AML-193 (cell line): ENCODE measurements at regions not wholly inside any gene's neighbourhood (a gene's known extent, or its start where the extent isn't known, plus 50 kb on each side); places are given as distances from the start of the nearest gene placed in this dataset.
"Not testable (repeated sequence)": the region's sequence is repeated elsewhere in the genome, so short reads cannot be mapped to it uniquely, and the experiment has no call there.

Experiments used
- DNase-seq, 2 experiments: peaks; one replicate each; lab custom pipeline; 2025; lab: John Stamatoyannopoulos, UW

DNA sequence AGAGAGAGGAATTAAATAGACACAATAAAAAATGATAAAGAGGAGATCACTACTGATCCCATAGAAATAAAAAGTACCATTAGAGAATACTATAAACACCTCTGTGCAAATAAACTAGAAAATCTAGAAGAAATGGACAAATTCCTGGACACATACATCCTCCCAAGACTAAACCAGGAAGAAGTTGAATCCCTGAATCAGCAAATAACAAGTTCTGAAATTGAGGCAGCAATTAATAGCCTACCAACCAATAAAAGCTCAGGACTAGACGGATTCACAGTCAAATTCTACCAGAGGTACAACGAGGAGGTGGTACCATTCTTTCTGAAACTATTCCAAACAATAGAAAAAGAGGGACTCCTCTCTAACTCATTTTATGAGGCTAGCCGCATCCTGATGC is 862.7 kb upstream of the NRXN1 start:
- not testable (repeated sequence) for DNase-seq

DNA sequence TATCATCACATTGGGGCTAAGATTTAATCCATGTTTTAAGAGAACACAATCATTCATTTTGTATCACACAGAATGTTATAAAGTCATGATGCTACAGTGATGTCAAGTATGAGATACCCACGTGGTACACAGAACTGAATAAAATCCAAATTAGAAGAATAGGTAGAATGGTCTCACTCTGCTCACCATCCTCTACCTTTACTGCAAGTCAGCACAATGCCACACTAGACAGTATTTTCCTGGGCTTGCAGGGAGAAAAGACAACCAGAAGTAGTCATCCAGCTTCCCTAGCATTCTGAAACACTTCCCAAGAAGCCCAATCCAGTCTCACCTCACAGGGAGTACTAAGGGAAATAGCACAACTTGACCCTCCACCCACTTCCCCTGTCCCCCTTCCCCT is 856.2 kb upstream of the NRXN1 start:
- no peak for DNase-seq

DNA sequence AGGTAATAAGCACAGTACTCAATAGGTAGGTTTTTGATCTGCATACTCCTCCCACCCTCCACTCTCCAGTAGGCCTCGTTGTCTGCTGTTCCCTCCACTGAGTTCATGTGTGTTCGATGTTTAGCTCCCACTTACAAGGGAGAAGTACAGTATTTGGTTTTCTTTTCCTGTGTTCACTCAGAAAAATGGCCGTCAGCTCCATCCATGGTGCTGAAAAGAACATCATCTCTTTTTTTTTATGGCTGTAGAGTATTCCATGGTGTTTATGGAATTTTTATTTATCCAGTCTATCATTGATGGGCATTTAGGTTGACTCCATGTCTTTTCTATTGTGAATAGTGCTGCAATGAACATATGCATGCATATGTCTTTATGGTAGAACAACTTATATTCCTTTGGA is 849.7 kb upstream of the NRXN1 start:
- DNase-seq, result no peak

DNA sequence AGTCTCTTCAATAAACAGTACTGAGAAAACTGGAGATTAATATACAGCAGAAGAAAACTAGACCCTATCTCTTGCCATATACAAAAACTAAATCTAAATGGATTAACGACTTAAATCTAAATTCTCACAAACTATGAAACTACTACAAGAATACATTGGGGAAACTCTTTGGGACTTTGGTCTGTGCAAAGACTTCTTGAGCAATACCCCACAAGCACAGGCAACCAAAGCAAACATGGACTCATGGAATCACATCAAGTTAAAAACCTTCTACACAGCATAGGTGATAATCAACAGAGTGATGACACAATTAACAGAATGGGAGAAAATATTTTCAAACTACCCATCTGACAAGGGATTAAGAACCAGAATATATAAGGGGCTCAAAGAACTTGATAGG is 848.2 kb upstream of the NRXN1 start:
- DNase-seq, result no peak

DNA sequence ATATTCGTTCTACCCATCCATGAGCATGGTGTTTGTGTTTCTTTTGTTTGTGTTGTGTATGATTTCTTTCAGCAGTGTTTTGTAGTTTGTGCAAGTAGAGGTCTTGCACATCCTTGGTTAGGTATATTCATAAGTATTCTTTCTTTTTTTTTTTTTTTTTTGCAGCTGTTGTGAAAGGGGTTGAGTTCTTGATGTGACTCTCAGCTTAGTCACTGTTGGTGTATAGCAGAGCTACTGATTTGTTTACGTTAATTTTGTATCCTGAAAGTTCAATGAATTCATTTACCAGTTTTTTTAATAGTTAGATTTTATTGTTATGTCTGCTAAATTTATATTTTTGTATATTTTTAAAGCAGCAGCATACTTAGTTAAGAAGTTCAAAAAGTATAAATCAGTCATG is 834.4 kb upstream of the NRXN1 start:
- no peak for DNase-seq

DNA sequence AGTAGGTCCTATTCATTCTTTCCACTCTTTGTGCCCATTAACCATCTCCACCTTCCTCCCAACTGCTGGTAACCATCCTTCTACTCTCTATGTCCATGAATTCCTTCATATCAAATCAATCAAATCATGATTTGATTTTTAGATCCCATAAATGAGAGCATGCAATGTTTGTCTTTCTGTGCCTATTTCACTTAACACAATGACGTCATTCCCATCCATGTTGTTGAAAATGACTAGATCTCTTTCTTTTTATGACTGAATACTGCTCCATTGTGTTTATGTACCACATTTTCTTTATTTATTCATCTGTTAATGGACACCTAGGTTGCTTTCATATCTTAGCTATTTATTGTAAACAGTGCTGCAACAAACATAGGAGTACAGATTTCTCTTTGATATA is 827.3 kb upstream of the NRXN1 start:
- no peak for DNase-seq

DNA sequence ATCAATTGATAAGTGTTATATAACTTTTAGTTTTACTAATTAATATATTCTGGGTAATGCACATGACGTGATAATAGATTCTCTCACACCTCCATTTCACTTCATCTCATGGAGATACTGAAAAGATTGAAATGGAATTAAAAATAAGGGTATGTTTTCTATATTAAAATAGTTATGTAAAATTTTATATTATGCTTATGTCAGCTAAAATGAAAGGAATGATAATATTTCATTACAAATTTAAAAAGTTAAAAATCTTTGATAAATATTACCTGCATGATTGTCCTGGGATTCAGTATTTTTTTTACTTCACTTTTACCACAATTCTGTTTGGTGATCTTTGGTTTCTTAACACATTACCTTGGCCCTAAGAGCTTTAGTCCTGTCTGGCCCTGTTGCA is 823.8 kb upstream of the NRXN1 start:
- no peak for DNase-seq

DNA sequence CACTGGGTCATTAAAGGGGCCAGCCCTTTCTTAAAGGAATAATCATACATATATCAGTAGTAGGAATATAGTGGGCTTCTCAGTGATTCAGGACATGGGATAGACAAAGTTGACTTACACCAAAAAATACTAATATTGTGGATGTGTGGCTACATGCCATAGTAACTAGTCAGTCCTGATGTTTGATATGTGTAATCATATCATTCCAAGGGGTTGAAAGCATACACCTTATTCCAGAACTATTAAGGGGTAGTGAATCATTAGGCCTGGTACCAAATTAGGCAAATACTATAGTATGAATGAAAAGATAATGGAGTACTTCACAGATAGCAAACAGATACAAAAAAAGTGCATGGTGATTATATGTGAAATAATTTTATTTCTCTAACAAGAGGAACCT is 814.9 kb upstream of the NRXN1 start:
- DNase-seq, result no peak

DNA sequence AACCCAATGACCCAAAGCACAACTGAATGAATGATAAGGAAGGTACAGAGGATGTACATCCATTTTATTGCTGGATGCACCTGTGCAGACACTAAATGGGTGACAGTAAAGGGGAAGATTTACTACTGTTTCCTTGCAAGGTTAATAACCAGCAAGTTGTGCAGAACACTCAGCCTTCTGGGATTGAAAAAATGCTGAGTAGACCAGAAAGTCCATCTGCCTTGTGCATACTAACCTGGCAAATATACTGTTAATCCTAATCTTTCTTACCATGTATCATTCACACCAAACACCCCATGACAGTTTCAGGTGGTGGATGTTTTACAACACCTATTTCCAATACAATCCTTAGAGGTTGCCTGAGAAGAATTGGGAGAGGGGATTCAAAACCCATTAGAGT is 814.1 kb upstream of the NRXN1 start:
- DNase-seq, result no peak

DNA sequence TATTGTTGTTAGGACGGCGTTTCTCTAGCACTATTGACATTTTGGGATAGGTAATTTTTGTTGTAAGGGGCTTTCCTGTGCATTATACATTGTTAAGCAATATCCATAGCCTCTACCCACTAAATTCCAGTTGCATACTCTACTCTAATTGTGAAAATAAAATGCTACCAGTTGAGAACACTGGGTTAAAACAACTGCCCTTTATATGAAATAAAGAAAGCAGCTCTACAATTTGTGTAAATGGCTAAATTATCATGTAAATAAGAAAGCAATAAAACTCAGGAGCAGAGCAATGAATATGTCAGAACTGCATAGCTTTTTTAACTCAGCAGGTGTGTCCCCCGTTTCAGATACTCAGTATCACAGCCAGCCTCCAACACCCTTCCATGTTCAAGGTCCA is 812.7 kb upstream of the NRXN1 start:
- DNase-seq, result no peak

DNA sequence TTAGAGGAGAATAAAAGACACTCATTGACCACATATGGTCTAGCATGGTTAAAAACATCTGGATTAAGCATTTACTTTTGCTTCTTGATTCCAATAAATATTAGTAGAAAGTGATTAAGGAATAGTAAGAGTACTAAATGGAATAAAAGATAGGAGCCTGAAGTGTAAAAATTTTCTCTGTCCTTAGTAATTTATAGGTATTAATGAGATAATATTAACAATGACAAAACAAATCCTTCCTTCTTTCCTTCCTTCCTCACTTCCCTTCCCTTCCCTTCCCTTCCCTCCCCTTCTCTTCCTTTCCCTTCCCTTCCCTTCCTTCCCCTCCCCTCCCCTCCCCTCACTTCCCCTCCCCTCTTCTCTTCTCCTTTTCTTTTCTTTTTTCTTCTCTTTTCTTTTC is 797.5 kb upstream of the NRXN1 start:
- no peak for DNase-seq

DNA sequence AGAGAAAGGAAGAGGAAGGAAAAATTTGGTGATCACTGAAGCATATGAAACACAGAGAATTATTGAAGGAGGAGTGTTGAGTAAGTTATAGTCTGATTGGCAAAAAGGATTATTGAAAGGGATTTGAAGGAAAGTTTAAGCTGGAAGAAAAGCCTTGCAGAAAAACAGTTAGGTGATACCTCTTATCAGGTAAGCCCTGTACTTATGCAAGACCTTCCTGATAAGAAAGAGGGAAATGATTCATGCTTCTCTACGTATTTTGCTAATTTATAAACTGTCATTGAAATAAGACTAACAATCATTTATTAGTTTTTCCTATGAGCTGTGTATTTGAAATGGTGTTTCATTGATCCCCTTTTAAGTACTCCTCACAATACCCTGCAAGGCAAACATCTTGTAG is 793.9 kb upstream of the NRXN1 start:
- no peak for DNase-seq

DNA sequence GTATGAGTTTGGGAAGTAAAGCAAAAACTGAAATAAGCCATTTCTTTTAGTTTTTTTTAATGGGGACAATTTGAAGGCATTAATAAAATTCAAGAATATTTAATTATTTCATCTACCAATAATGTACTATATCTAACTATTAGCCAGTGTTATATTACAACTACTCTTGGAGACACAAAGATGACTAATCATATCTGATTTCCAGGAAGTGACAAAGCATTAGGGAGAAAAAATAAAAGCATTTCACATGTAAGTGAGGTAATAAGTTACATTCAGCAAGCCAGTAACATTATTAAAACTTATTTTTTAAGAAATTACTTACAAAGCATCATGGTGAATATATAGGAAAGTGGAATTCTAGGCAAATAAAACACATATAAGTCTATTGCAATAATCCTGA is 781.3 kb upstream of the NRXN1 start:
- no peak for DNase-seq

DNA sequence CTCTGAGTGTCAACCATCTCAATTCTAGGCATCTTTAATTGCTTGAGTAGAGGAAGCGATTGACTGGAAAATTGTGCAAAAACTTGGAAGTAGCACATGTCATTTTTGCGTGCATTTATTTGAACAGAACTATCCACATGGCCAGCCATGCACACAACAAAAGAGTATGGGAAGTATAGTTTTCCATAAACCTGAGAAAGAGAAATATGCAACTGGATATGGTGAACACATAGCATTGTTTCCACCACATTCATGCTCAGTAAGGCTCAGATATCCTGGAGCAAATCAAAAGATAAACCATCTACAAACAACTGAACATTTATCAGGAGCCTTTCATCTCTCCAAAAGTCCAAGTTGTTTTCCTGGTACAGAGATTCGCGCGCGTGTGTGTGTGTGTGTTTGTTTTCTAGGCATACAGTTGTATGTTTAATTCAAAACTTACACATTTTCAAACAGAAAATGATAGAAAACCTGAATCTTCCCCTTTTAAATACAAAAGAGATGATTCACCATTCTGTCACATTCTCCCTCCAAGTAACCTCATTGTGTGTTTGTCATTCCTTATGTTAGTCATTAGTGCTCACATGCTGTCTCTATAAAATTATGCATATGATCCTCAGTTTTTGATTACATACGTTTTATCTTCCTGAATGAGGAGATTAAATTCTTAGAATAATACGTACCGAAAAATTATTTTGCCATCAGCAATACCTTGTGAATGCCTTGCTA is 780.4 kb upstream of the NRXN1 start:
- DNase-seq, result no peak

DNA sequence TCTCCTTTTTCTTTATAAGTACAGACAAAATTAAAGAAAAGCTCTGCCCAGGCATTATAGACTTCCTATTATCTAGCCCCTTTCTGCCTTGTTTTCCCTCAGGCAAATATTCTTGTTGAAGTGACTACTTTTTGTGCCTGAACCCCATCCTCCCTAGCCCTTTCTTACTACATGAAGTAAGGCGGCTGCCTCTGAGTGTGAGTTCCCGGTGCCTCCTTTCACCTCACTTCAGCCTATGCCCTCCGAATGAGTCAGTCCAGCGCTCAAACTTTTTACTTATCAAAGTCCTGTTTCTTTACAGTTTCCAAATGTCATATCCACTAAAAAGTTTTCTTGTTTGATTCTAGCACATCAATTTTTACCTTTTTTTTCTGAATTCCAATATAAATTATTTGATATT is 778.3 kb upstream of the NRXN1 start:
- no peak for DNase-seq

DNA sequence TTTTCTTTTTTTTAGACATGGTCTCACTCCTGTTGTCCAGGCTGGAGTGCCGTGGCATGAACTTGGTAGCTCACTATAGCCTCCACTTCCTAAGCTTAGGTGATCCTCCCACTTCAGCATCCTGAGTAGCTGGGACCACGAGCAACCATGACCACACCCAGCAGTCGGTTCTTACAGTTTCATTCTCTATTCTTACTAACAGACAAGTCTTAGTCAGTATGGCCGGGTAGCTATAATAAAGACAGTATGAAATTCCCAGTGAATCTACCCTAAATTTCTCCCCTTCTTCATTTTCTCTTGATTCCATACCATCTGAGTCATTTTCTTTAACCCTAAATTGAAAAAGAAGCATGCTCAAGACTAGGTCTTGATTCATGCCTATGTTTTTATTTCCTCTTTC is 775.3 kb upstream of the NRXN1 start:
- no peak for DNase-seq

DNA sequence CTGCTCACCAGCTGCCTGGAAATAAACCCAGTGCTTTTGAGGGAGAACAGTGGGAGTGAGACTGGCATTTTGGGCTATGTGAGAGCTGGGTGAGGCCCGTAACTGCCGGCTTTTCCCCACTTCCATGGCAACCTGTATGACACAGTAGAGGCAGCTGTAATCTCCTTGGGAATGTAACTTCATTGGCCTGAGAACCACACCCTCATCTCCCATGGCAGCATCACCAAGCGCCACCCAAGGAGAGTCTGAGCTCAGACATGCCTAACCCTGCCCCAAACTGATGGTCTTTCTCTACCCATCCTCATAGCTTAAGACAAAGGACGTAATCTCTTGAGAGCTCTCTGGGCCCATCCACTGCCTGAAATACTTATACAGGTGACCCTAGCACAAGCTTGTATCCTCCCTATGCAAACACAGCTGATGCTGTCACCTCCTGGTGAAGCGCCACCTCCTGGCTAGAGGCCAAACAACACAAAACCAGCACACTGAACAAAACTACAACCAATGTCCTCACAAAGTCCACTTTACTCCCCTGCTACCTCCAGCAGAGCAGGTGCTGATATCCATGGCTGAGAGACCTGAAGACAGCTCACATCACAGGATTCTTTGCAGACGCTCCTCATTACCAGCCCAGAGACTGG is 763.4 kb upstream of the NRXN1 start:
- peak; percentile 1 to 11 for DNase-seq

DNA sequence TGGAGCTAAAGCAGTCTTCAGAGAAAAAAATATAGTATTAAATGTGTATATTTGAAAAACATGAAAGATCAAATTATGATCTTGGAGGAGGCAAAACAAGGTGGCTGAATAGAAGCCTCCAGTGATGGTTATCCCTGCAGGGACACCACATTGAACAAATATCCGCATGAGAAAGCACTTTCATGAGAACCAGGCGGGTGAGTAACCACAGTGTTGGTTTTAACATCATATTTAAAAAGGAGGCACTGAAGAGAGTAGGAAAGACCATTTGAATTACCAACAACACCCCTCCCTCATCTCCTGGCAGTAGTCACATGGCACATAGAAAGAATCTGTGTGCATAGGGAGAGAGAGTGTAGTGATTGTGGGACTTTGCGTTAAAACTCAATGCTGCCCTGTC is 759.6 kb upstream of the NRXN1 start:
- no peak for DNase-seq

DNA sequence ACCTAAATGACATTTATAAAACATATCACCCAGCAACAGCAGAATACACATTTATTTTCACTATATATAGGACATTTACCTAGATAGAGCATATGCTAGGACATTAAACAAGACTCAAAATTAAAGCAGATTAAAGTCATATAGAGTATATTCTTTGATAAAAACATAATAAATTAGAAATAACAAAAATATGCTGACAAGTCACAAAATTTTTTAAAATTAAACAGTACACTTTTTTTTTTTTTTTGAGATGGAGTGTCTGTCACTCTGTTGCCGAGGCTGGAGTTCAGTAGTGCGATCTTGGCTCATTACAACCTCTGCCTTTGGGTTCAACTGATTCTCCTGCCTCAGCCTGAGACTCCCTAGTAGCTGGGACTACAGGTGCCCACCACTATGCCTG is 758.9 kb upstream of the NRXN1 start:
- DNase-seq, result no peak

DNA sequence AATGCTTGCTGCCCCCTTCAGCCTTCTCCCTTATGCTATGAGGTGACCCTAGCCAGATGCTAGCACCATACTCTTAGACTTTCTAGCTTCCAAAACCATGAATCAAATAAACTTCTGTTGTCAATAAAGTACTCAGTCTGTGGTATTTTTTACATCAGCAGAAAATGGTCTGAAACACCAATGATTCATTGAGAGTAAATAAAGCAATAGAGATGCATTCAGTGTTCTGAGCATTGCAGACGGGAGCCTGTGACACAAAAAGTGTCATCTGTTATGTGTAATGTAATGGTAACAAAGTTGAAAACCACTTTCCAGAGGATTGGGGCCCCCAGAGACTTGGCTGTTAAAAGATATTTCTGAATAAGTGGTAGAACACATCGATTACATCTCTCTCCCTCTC is 758.0 kb upstream of the NRXN1 start:
- no peak for DNase-seq

DNA sequence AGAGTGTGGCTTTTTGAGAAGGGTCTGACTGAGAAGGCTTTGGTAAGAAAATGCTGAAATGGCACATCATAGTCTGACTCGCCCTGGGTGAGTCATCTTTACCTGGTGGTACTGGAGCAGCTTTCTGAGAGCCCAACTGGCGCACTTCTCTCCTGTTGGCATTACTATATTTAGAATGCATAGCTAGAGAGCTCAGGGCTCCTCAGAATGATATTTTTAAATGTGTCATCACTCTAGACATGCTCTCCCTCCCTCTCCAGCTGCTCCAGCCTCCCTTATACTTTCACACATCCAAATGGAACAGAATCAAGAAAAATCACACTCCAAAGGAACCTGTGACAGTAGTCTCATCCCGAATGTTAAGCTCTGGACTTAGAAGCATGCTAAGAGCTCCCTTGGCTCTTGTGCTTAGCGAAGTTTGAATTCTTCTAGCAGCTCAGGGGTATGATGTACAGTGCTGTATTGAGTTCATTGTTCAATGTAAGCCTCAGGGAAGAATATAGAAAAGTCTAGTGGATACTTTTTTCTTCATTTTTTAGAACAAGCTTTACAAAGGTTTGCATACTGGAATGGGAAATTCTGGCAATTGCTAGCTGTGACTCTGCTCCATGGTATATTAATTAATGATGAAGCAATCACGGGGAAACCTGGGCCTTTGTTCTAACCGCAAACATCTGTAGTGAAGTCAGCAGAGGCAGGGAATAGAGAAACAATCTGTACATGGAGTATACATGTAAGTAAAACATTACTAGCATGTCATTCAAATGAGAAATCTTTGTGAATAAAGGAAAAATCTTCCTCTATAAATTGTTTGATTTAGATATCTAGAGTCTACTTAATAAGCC is 751.2 kb upstream of the NRXN1 start:
- no peak for DNase-seq

DNA sequence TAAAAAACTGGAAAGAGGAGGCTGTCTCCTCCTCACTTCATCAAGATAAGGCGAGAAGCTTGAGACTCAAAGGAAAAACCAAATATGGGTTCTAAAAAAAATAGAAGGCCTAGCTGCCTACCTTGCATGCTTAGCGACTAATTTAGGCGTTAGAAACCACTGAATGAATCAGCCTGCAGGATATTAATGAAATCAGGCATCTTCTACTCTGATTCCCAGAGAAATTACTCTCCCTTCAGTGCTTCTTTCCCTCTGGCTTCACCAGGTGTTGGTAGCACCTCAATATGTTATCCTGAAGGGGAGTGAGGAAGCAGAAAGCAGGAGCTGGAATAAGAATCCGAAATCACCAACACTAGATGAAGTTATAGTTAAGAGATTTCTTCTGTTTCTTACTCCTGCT is 749.8 kb upstream of the NRXN1 start:
- DNase-seq, result no peak

DNA sequence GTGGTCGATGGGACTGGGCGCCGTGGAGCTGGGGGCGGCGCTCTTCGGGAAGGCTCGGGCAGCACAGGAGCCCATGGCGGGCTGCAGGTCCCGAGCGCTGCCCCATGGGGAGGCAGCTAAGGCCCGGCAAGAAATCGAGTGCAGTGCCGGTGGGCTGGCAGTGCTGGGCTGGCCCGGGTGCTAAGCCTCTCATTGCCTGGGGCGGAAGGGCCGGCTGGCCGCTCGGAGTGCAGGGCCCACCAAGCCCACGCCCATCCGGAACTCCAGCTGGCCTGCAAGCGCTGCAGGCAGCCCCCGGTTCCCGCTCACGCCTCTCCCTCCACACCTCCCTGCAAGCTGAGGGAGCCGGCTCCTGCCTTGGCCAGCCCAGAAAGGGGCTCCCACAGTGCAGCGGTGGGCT is 748.4 kb upstream of the NRXN1 start:
- no peak for DNase-seq
